OCI-LY1 (cell line): ENCODE measurements at regions not wholly inside any gene's neighbourhood (a gene's known extent, or its start where the extent isn't known, plus 50 kb on each side); places are given as distances from the start of the nearest gene placed in this dataset.

Experiments
- H2AFZ ChIP-seq: fragments of 200-600 bp; sonication (generic), shearing (Covaris generic); 2 replicates; pipeline ENCODE4 v1.6.0; 2014; ENCODE audit warnings: antibody characterized with exemption, mild to moderate bottlenecking, low read length
- H3F3A ChIP-seq: fragments of 200-600 bp; sonication (generic), shearing (Covaris generic); 2 replicates; pipeline ENCODE4 v1.6.0; 2014; ENCODE audit warnings: mild to moderate bottlenecking, antibody characterized with exemption, low read length, moderate library complexity; ENCODE audit not compliant: insufficient read depth
- H3K27ac ChIP-seq: fragments of 200-600 bp; sonication (generic); 2 replicates; pipeline ENCODE4 v1.5.1; 2014; ENCODE audit warnings: low read length, mixed run types, mild to moderate bottlenecking, low read depth; ENCODE audit not compliant: poor library complexity, severe bottlenecking
- H3K27me3 ChIP-seq: fragments of 200-600 bp; sonication (generic); 2 replicates; pipeline ENCODE4 v1.6.0; 2014; ENCODE audit warnings: antibody characterized with exemption, mild to moderate bottlenecking, low read length, moderate library complexity; ENCODE audit not compliant: insufficient read depth
- H3K36me3 ChIP-seq: fragments of 200-600 bp; sonication (generic); 2 replicates; pipeline ENCODE4 v1.6.1; 2014; ENCODE audit warnings: mild to moderate bottlenecking, antibody characterized with exemption, low read length, moderate library complexity, mixed read lengths; ENCODE audit not compliant: insufficient read depth
- H3K4me1 ChIP-seq: fragments of 200-600 bp; sonication (generic); 2 replicates; pipeline ENCODE4 v1.5.1; 2014; ENCODE audit warnings: mild to moderate bottlenecking, low read length, moderate library complexity; ENCODE audit not compliant: insufficient read depth, severe bottlenecking
- H3K4me2 ChIP-seq: fragments of 200-600 bp; sonication (generic), shearing (Covaris generic); 2 replicates; pipeline ENCODE4 v1.6.1; 2014; ENCODE audit warnings: low read length
- H3K4me3 ChIP-seq: fragments of 200-600 bp; sonication (generic); 2 replicates; pipeline ENCODE4 v1.5.1; 2014; ENCODE audit warnings: low read length, low read depth, mild to moderate bottlenecking, mixed read lengths; ENCODE audit not compliant: poor library complexity, severe bottlenecking
- H3K79me2 ChIP-seq: fragments of 200-600 bp; shearing (Covaris generic); 2 replicates; pipeline ENCODE4 v1.6.1; 2016; ENCODE audit warnings: mixed run types, low read length, mixed read lengths; ENCODE audit not compliant: insufficient read depth
- H3K9ac ChIP-seq: fragments of 200-600 bp; sonication (generic), shearing (Covaris generic); 2 replicates; pipeline ENCODE4 v1.6.1; 2014; ENCODE audit warnings: mild to moderate bottlenecking, low read length, mixed read lengths
- H3K9me2 ChIP-seq: fragments of 200-600 bp; sonication (generic), shearing (Covaris generic); 2 replicates; pipeline ENCODE4 v1.6.1; 2014; ENCODE audit warnings: low read depth, mild to moderate bottlenecking, low read length, mixed read lengths
- H3K9me3 ChIP-seq: fragments of 200-600 bp; shearing (Covaris generic); 2 replicates; pipeline ENCODE4 v1.6.1; 2014; ENCODE audit warnings: low read length, mixed read lengths
- H4K20me1 ChIP-seq: fragments of 200-600 bp; sonication (generic), shearing (Covaris generic); 2 replicates; pipeline ENCODE4 v1.6.0; 2016; ENCODE audit warnings: mild to moderate bottlenecking, low read length; ENCODE audit not compliant: insufficient read depth
- CTCF ChIP-seq: fragments of 200-600 bp; sonication (generic), shearing (Covaris generic); IDR thresholded peaks from 2 replicates; pipeline ENCODE4 v1.5.1; 2017; ENCODE audit warnings: mild to moderate bottlenecking, antibody characterized with exemption, low read length, moderate library complexity, mixed read lengths
- EZH2 ChIP-seq: fragments of 200-600 bp; sonication (generic), shearing (Covaris generic); IDR thresholded peaks from 2 replicates; pipeline ENCODE4 v1.8.0; 2017; ENCODE audit warnings: borderline replicate concordance, mixed run types, mild to moderate bottlenecking, antibody characterized with exemption, low read length, moderate library complexity, mixed read lengths

DNA sequence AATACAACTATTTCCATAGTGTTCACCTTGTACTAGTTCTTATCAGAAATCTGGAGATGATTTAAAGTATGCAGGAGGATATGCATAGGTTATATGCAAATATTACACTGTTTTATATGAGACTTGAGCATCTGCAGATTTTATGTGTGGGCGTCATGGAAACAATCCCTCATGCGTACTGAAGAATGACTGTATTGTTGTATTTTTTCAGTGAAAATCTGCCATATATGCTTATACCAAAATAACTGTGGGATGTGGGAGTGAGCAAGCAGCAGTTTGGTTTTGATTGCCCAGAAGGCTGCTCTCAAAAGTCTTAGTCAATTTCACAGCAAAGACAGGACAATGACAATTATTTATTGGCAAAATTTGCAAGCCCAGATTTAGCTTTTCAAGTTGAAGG is 238.8 kb upstream of the PCDH20 start:
- H3K27me3 ChIP-seq: no peaks in the 10 kb centered on the region
- no peak overlapping the region for H3K9ac ChIP-seq
- H2AFZ ChIP-seq: no peak overlapping the region
- TF ChIP-seq EZH2: no peak
- no peak for TF ChIP-seq CTCF
- no peaks in the 10 kb centered on the region for H3K9me2 ChIP-seq
- no peaks in the 10 kb centered on the region for H3K36me3 ChIP-seq
- no peaks in the 10 kb centered on the region for H3F3A ChIP-seq
- no peaks in the 10 kb centered on the region for H3K9me3 ChIP-seq
- no peaks in the 10 kb centered on the region for H3K4me1 ChIP-seq
- no peak overlapping the region for H3K27ac ChIP-seq
- no peaks in the 10 kb centered on the region for H4K20me1 ChIP-seq
- H3K4me2 ChIP-seq: no peak overlapping the region
- no peaks in the 10 kb centered on the region for H3K79me2 ChIP-seq
- H3K4me3 ChIP-seq: no peak overlapping the region

DNA sequence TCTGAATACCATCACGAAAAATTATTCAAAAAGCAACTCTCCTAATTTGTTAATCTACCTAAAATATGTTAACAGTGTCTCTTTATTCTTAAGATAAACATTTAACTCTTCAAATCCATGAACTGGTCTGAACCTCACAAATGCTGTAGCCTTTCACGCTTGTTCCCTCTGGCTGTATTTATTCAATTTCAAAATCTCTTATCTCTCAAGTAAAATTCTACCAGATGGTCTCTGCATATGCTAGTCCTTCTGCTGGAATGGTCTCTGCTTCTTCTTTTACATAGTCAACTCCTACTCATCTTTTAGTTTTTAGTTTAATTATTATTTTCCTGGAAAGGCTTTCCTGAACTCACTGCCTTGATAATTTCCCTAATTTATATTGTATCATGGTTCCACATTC is 232.9 kb upstream of the PCDH20 start:
- H3K36me3 ChIP-seq: no peaks in the 10 kb centered on the region
- H2AFZ ChIP-seq: no peak overlapping the region
- no peak overlapping the region for H3K4me3 ChIP-seq
- no peaks in the 10 kb centered on the region for H3K27me3 ChIP-seq
- H3F3A ChIP-seq: no peaks in the 10 kb centered on the region
- no peaks in the 10 kb centered on the region for H3K4me1 ChIP-seq
- H3K9me3 ChIP-seq: no peaks in the 10 kb centered on the region
- no peaks in the 10 kb centered on the region for H3K9me2 ChIP-seq
- H3K9ac ChIP-seq: no peak overlapping the region
- H3K27ac ChIP-seq: no peak overlapping the region
- H3K4me2 ChIP-seq: no peak overlapping the region
- no peaks in the 10 kb centered on the region for H3K79me2 ChIP-seq
- no peak for TF ChIP-seq EZH2
- TF ChIP-seq CTCF: no peak
- H4K20me1 ChIP-seq: no peaks in the 10 kb centered on the region

DNA sequence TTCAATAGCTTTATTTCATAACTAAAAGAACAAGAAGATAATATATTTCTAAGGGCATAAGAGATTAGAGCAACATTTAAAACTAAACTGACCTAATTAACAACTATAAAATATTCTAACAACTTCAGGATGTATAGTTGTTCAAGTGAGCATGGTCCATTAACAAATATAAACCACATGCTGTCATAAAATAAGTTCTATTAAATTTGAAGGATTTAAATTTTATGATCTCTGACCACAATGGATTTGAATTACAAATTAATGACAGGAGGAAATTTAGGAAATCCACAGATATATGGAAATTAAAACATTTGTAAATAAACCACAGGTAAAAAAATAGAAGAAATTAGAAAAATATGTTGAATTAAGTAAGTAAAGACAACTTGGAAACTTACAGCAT is 196.5 kb upstream of the PCDH20 start:
- H3K4me2 ChIP-seq: no peak overlapping the region
- H3K9me2 ChIP-seq: no peaks in the 10 kb centered on the region
- no peak overlapping the region for H3K9ac ChIP-seq
- H3K27me3 ChIP-seq: no peaks in the 10 kb centered on the region
- H3K4me3 ChIP-seq: no peak overlapping the region
- H2AFZ ChIP-seq: no peak overlapping the region
- H3K9me3 ChIP-seq: no peaks in the 10 kb centered on the region
- H3K27ac ChIP-seq: no peak overlapping the region
- no peaks in the 10 kb centered on the region for H3K36me3 ChIP-seq
- H3K79me2 ChIP-seq: no peaks in the 10 kb centered on the region
- TF ChIP-seq EZH2 (no peak), CTCF (no peak)
- no peaks in the 10 kb centered on the region for H3F3A ChIP-seq
- no peaks in the 10 kb centered on the region for H3K4me1 ChIP-seq
- H4K20me1 ChIP-seq: no peaks in the 10 kb centered on the region
